Body of pancreas (tissue), 4 donors: ENCODE measurements at regions not wholly inside any gene's neighbourhood (a gene's known extent, or its start where the extent isn't known, plus 50 kb on each side); places are given as distances from the start of the nearest gene placed in this dataset.

ENCODE experiments used
- ATAC-seq: fragments of 150-250 bp; one replicate; pipeline ENCODE4 v1.9.1; 2016
- DNase-seq, 4 donors: peaks; one replicate each; pipeline ENCODE4 v3.0.0-alpha.2; 2019
- H3K27ac ChIP-seq, 4 donors: fragments of 200-600 bp; sonication (generic); 1 replicate in 3 of 4; 2 replicates in 1 of 4; pipeline versions ENCODE4 v1.5.1 to v1.6.1; 2016 to 2019; ENCODE audit warnings: mild to moderate bottlenecking in 1 of 4, mixed read lengths in 1 of 4, moderate library complexity in 1 of 4
- H3K27me3 ChIP-seq, 2 donors: fragments of 200-600 bp; sonication (generic); one replicate each; pipeline ENCODE4 v1.6.0; 2016; ENCODE audit warnings: mild to moderate bottlenecking in 1 of 2
- H3K36me3 ChIP-seq, 2 donors: fragments of 200-600 bp; sonication (generic); replicated peaks in 1 of 2; 2 replicates each; pipeline ENCODE4 v1.5.1; 2016; ENCODE audit warnings: low read depth in 2 of 2; ENCODE audit not compliant: insufficient read depth in 1 of 2
- H3K4me1 ChIP-seq: fragments of 200-600 bp; sonication (generic); one replicate; pipeline ENCODE4 v1.6.0; 2016
- H3K4me3 ChIP-seq, 2 donors: fragments of 200-600 bp; sonication (generic); 1 replicate in 1 of 2; 2 replicates in 1 of 2; pipeline ENCODE4 v1.5.1; 2016 to 2019
- H3K9me3 ChIP-seq, 3 donors: fragments of 200-600 bp; sonication (generic); 1 replicate in 2 of 3; 2 replicates in 1 of 3; pipeline ENCODE4 v1.5.1; 2016
- POLR2A ChIP-seq, 3 donors: fragments of 450-650 bp; IDR thresholded peaks; one replicate each; pipeline ENCODE4 v1.6.1; 2016; ENCODE audit warnings: antibody characterized with exemption in 3 of 3, mild to moderate bottlenecking in 2 of 3
- WGBS, 2 donors: methylation state at CpG; one replicate each; pipeline ENCODE4 v1.1.5; 2017; 5-methylcytosine and 5-hydroxymethylcytosine counted together
- intact Hi-C: fragments of 100-400 bp; cut with DNase I; formaldehyde crosslinking; loops from one replicate; pipeline ENCODE4 v1.15.1; 2023
- TF ChIP-seq, protein P1 (sequence below), 7 experiments: fragments of 450-650 bp in 4 of 7; fragments of 200-600 bp in 3 of 7; sonication (generic) in 3 of 7; IDR thresholded peaks; one replicate each; pipeline ENCODE4 v1.5.1; 2016 to 2019; ENCODE audit warnings: antibody characterized with exemption in 7 of 7

DNA sequence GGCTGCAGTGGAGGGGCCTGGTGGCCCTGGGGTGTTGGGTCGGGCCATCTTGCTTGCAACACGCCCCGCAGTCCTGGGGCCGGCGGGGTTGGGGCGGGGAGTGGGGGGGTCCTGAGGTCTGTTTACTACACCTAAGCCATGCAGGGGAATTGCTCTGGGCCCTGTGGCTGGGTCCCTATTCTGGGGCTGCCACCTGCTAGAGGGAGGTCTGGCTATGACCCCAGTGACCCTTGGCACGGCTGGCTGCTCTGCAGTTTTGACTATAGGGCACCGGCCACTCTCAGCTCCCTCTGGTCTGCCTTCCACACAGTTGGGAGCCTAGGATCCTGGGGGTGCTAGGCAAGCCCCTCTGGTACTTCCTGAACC is 170.6 kb upstream of the GLI2 start:
- TF ChIP-seq, protein P1, sequence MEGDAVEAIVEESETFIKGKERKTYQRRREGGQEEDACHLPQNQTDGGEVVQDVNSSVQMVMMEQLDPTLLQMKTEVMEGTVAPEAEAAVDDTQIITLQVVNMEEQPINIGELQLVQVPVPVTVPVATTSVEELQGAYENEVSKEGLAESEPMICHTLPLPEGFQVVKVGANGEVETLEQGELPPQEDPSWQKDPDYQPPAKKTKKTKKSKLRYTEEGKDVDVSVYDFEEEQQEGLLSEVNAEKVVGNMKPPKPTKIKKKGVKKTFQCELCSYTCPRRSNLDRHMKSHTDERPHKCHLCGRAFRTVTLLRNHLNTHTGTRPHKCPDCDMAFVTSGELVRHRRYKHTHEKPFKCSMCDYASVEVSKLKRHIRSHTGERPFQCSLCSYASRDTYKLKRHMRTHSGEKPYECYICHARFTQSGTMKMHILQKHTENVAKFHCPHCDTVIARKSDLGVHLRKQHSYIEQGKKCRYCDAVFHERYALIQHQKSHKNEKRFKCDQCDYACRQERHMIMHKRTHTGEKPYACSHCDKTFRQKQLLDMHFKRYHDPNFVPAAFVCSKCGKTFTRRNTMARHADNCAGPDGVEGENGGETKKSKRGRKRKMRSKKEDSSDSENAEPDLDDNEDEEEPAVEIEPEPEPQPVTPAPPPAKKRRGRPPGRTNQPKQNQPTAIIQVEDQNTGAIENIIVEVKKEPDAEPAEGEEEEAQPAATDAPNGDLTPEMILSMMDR (IDR thresholded peaks at IDR 0.05): no peak
- no peak for TF ChIP-seq POLR2A (IDR thresholded peaks at IDR 0.05)
- ATAC-seq (no peak), DNase-seq (no peak)
- intact Hi-C loops: no loop called here
- Histone ChIP-seq H3K4me3 (no peak overlapping the region), H3K36me3 (no peaks in the 10 kb centered on the region), H3K4me1 (peaks cover 25% of the 10 kb centered on the region), H3K27ac (no peak overlapping the region), H3K9me3 (no peaks in the 10 kb centered on the region), H3K27me3 (no peaks in the 10 kb centered on the region)
- WGBS, 2 donors: 86 to 91% methylated on average over 6 to 8 of the region's 8 CpGs

- DNase-seq (no peak), ATAC-seq (no peak)
- no peaks in the 10 kb centered on the region for H3K9me3 ChIP-seq
- TF ChIP-seq, protein P1 (IDR thresholded peaks at IDR 0.05): no peak
- no peak for TF ChIP-seq POLR2A (IDR thresholded peaks at IDR 0.05)
- H3K27ac ChIP-seq: no peak overlapping the region
- peaks cover 25% of the 10 kb centered on the region for H3K4me1 ChIP-seq
- no peaks in the 10 kb centered on the region for H3K27me3 ChIP-seq
- intact Hi-C loops: no loop called here
- H3K4me3 ChIP-seq: no peak overlapping the region
- no peaks in the 10 kb centered on the region for H3K36me3 ChIP-seq
- 69 to 80% methylated on average over 9 of the region's 9 CpGs for WGBS, 2 donors
These were observed 169.7 kb upstream of the GLI2 start for GRCh38 chr2:120565929-120566328.

DNA sequence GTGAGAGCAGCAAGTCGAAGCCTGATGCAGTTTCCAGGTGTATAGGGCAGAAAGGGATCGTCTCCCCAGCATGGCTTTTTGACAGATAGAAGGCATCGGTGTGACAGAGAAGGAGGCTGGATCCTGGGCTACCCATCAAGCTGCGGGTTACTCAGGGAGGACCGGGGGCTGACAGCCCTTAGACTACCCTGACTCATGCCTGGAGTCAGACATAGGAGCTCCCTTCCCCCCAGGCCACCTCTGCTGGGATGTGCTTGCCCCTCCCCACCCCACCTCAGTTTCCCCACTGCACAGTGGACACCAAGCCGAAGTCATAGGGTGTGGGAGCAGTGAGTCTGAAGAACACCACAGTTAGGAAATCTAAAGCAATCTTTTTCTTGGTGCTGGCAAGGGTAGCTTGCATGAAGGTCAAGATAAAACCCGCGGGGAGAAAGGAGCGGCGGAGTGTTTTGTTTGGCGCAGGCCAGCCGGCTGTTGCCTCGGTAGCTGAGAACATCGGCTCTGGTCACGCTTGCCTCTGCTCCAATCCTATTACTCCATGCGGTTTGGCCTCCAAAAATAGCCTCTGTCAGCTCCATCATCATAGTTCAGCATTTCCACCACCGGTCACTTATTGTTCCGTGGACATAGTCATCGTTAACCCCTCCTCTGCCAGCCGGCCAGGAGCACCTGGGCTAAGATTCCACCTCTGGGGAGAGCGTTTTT is 169.2 kb upstream of the GLI2 start:
- Histone ChIP-seq H3K27me3 (no peaks in the 10 kb centered on the region), H3K27ac (peak overlapping the region in 1 of 4 donors; percentile 14), H3K4me1 (peaks cover 25% of the 10 kb centered on the region), H3K4me3 (no peak overlapping the region), H3K36me3 (no peaks in the 10 kb centered on the region), H3K9me3 (no peaks in the 10 kb centered on the region)
- DNase-seq (peak; percentile 67 to 76 (median 72)), ATAC-seq (peak; percentile 81)
- TF ChIP-seq POLR2A (IDR thresholded peaks at IDR 0.05): no peak
- TF ChIP-seq, protein P1 (IDR thresholded peaks at IDR 0.05): no peak
- WGBS, 2 donors: 44 to 54% methylated on average over 19 to 21 of the region's 21 CpGs
- intact Hi-C loops: no loop called here

DNA sequence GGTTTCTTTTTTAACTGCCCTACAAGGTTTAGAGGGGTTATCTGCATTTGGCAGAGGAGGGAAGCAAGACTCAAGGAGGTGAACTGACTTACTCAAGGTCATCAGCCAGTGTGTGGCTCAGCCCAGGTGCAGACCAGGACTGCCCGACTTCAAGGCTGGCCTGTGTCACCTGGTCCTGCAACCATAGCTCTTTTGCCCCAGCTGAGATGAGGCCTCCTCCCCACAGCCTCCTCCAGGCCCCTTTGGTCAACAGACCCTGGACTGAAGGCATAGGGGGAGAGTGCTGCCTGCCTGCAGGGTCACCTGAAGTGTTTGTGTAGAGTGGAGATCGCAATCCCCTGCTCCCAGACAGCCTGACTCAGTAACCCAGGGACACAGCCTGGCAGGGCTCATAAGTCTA is 168.5 kb upstream of the GLI2 start:
- intact Hi-C loops: no loop called here
- ATAC-seq: peak; percentile 43
- H3K9me3 ChIP-seq: no peaks in the 10 kb centered on the region
- no peak overlapping the region for H3K4me3 ChIP-seq
- TF ChIP-seq POLR2A (IDR thresholded peaks at IDR 0.05): no peak
- 54 to 71% methylated on average over 1 to 2 of the region's 2 CpGs for WGBS, 2 donors
- no peaks in the 10 kb centered on the region for H3K36me3 ChIP-seq
- peak; percentile 30 to 62 (median 47) for DNase-seq
- peak overlapping the region in 1 of 4 donors; percentile 14 for H3K27ac ChIP-seq
- H3K27me3 ChIP-seq: no peaks in the 10 kb centered on the region
- H3K4me1 ChIP-seq: peaks cover 25% of the 10 kb centered on the region

DNA sequence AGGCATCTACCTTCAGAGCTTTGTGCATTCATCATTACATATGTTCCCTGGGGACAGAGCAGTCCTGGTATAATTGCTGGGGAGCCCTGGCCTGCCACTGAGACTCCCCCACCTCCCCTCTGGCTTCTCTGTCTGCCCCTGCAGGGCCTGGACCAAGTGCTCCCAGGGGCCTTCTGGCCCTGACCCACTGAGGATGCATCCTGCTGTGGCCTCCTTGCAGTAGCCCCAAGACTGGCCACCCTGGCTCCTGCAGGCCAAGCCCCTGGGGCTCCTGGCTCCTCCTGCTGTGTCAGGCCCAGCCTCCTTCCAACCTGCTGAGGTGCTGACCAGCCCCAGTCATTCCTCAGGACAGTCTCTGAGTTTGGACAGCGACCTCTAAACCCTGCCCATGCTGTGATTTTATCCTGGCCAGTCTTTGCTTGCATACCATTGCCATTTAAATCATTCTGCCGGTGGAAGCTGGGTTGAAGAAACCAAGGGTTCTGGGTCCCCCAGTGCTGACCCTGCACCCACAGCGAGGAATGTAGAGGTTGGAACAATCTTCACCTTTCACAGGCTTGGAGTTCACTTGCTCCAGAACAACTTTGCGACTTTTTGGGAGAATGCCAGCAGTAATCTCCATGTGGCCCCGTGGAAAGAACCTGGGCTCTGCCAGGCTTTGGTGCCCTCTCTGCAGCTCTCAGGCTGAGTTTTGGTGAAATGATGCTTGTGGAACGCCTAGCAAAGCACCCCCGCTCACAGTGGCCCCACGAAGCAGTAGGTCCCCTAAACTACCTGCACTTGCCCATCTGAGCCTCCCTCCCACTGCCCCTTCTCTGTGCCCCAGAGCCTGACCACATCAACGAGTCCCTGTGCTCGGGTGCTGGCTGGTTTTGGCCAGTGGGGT is 167.3 kb upstream of the GLI2 start:
- ATAC-seq (no peak), DNase-seq (peak in 1 of 4 donors; percentile 24)
- Histone ChIP-seq H3K4me1 (peaks cover 25% of the 10 kb centered on the region), H3K36me3 (no peaks in the 10 kb centered on the region), H3K27me3 (no peaks in the 10 kb centered on the region), H3K4me3 (no peak overlapping the region), H3K27ac (no peak overlapping the region), H3K9me3 (no peaks in the 10 kb centered on the region)
- intact Hi-C loops: no loop called here
- no peak for TF ChIP-seq POLR2A (IDR thresholded peaks at IDR 0.05)
- TF ChIP-seq, protein P1 (IDR thresholded peaks at IDR 0.05): no peak
- 68 to 74% methylated on average over 8 to 10 of the region's 10 CpGs for WGBS, 2 donors
